HG03432 (cell line): ENCODE measurements at regions not wholly inside any gene's neighbourhood (a gene's known extent, or its start where the extent isn't known, plus 50 kb on each side); places are given as distances from the start of the nearest gene placed in this dataset.

Experiments
- ATAC-seq: cut with Tn5 transposase; IDR thresholded peaks from one replicate; pipeline ENCODE4 v1.9.1; 2021; ENCODE audit warnings: mild to moderate bottlenecking, moderate library complexity; ENCODE audit not compliant: unreplicated experiment

DNA sequence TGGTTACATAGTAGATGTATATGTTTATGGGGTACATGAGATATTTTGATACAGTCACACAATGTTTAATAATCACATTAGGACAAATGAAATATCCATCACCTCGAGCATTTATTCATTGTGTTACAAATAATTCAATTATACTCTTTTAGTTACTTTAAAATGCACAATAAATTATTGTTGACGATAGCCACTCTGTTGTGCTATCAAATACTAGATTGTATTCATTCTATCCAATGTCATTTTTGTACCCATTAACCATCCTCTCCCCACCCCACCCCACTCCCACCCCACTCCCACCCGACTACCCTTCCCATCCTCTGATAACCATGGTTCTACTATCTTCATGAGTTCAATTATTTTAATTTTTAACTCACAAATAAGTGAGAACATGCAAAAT lies 585.4 kb downstream of the CDH26 start:
- ATAC-seq: no peak

DNA sequence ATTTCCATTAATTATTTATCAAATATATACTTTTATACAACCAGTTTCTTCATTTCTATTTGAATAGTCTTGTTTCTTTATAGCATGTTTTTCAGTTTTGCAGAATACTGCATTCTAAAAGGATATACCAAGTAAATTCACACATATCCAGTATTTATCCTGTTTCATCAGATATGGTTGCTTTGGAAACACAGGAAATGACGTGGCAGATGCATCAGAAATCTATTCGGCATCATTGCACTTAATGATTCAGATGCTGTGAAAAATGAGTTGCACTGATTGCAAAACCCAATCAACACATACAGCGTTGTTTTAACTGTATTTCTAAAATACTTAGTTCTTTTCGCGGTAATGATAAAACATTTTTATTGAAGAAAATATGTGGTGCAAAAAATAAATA lies 594.9 kb downstream of the CDH26 start:
- ATAC-seq: no peak

DNA sequence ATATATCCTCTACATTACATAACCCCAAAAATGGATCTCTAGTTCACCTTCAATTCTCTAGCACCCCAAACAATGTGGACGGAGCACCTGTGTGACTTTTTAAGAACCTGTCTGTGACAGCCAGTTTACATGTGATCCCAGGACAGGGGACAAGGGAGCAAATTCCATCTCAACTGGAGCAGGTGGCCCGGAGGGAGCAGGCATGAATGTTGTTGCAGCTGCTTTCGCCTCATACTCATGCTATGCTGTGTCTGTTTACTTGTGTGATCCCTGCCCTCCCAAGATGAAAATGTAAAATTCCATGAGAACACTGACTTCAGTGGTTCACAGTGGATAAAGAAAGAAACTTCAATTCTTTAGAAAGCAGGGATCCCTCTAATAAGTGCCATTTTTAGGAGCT lies 600.3 kb downstream of the CDH26 start:
- ATAC-seq: no peak

DNA sequence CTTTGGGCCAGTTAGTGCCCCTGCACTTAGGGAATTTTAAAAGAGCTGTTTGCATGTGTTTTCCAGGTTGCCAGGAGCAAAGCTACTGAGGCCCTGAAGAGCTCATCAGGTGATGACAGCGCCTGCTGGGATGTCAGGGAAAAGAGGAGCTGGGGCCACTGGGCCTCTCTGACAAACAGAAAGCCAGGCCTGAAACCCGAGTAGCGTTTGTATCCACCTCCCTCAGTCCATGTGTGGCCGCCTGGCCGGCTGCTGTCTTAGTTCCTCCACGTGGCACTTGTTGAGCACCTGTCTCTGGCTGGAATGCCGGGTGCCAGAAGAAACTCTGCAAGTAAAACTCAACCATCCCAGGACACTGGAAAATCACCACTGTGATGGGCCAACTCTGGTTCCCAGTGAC lies 601.2 kb downstream of the CDH26 start:
- no peak for ATAC-seq

DNA sequence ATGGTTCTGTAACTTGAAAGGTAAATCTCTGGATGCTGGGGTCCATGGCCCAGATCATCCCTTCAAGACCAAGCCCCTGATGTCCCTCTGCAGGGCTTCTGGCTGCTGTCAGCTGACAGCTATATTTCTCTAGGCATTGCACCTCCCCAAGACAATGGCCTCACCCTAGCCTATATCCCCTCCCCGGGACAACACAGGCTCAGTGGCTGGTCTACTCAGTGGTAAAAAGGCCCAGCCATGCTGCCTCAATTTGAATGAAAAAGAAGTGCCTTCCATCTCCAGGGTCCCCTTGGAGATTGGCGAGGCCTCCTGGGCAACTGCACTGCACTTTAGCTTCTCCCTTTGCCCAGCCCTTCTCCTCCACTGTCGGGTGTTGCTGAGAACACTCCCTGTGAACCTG lies 602.8 kb downstream of the CDH26 start:
- ATAC-seq: no peak

DNA sequence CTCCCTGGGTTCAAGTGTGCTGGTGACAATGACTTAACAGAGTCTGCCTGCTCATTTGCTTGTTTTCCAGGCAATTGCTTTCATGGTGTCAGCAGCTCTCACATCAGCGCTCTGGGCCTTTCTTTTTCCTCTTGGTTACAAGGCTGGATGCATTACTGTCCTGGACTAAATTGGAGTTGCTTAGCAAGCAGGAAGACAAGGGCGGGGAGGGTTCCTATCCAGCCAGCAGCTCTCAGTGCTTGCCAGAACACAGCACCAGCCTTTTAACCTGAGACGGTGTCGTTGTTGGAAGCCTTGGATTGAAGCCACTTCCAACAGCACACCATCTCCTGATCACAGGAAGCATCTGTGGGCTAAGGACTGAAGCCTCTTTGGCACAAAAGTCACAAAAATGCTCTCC lies 606.9 kb downstream of the CDH26 start:
- no peak for ATAC-seq

DNA sequence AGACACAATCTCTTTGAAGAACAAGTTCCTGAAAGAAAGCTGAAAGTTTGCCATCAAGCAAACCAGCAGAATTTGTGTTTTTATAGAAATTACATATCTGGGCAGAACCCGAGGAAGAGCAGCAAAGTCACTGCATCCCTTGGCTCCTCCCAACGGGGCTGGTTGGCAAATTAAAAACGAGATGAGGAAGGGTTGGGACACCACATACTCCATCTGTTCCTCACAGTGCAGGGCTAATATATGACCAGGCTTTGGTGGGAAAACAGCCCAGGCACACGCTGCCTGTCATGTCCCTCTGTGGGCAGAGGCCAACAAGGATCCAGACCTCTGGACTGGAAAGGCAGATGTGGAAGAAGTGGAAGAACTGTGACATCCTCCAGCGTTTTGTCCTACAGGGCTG lies 607.3 kb downstream of the CDH26 start:
- ATAC-seq: no peak

DNA sequence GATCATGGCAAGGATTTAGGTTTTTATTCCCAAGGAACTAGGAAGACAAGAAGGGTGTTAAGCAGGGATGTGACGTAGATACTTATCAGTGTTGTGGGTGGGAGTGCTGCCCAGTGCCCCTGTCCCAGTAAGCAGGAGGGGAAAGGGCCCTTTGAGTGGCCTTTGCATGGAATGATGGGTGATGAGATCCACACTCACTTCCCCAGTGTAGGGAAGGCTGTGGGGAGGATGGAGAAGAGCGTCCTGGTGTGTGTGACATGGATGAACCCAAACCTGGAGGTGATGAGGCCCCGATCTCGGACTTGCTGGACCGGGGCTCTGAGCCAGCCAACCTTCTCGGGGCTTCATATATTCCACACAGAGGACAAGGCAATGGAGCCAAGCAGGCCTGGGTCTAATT lies 610.9 kb downstream of the CDH26 start:
- ATAC-seq: no peak

DNA sequence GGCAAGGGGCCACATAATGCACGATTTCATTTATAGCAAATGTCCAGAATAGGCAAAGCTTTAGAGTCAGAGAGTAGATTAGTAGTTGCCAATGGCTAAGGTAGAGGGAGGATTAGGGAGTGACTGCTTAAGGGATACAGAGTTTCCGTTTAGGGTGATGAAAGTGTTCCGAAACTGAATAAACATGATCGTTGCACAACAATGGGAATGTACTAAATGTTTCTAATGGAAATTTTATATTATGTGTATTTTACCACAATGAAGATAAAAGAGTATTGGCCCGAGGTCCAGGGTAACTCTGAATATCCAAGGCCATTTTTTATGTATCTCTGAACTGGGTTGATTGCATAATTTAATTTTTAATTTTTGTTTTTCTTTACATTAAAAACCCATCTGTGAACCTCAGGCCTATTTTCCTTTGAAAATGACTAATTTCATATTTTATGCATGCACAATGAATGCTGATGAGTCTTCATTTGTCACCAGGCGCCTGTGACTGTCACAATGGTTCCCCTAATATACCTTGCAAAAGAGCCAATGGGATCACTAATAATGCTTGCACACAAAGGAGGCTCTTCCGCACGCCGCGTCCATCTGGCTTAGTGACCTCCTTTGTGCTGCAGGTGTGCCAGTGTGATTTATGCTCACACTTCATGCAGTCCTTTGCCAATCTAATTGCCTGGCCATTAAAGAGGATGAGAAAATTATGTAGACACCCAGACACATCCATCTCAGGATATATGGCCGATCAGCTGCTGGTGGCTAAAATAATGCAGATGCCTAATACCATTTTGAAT lies 612.5 kb downstream of the CDH26 start:
- no peak for ATAC-seq

DNA sequence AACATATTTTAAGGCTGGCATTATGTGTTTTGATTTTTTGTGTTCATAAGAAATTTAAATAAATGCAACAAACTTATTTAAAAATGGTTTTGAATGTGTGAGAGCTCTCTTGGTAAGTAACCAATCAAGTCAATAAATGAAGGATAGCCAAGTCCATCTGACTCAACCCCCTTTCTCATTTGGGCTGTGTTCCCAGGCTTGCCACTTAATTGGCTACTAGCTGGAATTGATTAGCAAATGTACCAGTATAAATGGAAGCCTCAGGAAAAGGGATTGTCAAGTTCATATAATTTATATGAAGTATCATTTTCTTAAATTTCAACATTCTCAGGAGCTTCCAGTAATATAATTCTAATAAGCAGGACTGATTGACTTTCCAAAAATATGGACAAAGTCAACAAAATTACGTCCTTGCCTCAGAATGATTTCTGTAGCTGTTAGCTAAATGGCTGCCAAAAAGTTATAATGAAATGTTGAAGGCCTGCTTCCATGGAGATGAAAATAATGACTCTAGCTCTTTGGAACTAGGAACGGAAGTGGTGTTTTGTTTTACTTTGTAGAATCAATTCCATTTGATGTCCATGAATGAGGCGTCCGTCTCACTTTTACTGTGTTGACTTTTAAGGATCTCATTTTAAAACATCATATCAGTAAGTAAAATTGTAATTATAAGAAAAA lies 614.9 kb downstream of the CDH26 start:
- ATAC-seq: no peak

DNA sequence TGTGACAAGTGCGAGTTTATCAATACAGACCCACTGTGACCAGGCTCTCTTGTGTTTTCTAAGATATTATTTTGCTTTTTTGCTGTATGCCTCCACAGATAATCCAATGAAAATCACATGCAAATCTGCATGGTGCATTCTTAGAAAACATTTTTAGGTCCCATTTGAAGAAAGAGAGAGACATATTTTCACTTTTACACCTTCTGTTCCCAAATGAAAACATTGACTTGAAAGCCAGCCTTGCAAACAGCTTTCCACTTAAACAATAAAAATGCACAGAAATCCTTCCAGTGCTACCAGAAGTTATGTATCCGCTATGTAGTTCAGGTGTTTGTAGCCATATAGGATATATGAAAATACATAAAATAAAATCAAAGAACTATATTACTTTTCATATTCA lies 618.0 kb downstream of the CDH26 start:
- ATAC-seq: no peak

DNA sequence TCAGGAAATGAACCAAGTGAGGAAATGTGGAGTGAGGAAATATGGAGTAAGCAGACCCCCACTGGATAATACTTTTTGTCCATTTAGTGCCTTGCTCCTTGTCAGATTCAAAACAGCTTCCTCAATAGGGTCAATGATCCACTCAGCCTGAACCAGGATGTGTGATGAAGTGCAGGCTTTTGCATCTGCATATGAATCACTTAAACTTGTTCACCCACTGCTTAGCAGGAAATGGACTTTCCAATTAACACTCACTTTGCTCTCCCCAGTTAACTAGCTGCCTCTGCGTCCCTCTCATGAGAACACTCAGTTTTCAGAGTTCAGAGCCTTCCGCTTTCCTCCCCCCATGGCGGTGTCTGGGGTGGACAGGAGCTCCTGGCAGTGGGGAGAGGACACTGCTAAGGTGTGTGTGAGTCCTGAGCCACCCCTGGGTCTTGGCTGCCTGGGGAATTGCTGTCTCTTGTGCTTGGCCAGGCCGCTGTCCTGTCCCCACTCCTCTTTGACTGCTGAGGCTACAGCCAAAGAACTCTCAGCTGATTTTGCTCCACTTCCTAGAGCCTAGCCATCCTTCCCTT lies 621.8 kb downstream of the CDH26 start:
- no peak for ATAC-seq

DNA sequence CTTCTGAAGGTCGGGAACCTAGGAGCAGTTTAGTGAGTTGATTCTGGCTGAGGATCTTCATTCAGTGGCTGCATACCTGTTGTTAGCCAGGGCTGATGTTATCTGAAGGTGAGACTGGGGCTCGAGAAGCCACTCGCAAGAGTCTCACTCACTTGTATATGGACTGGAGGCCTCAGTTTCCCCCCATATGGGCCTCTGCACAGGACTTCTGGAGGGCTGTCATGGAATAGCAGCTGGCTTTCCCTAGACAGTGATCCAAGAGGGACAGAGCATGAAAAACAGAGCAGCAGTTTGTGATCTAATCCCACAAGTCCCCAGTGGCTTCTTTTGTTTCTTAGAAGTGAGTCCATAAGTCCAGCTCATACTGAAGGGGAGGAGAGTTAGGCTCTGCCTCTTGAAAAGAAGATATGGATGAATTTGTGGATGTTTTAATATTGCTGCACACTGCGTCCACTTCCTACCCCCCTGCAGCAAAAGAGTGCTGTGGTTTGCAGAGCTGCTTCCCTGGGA lies 623.4 kb downstream of the CDH26 start:
- no peak for ATAC-seq

DNA sequence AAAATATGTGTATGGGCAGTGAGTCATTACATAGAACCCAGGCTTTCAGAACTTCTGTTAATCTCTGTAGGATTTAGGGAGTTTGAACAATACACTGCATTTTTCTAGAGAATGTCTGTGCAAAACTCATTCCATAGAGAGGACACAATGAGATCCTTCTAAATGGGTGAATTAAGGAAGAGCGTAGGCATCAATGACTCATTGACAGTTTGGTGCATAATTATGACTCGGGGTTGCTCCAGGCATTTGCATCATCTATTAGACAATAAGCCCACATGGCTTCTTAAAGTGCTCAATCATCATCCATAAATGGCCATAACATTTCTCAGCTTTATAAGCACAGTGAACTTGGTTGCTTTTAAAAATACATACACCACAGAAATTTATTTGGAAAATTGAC lies 625.5 kb downstream of the CDH26 start:
- no peak for ATAC-seq

DNA sequence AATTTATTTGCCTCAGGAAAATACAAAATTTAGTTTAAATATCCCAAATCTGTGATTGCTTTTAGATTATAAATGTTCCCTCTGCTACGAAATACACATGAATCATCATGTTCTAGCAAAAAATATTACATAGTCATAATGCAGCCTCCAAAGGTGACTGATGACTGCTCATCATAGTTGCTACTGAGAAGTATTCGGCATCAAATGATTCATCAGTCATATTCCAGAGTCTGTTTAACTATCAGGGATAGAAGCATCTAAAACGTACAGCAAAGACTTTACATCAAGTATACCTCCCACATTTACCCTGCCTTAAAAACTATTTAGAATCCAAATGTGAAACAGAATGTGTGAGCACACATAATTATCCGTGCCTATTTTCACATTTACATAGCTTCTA lies 626.0 kb downstream of the CDH26 start:
- ATAC-seq: no peak

DNA sequence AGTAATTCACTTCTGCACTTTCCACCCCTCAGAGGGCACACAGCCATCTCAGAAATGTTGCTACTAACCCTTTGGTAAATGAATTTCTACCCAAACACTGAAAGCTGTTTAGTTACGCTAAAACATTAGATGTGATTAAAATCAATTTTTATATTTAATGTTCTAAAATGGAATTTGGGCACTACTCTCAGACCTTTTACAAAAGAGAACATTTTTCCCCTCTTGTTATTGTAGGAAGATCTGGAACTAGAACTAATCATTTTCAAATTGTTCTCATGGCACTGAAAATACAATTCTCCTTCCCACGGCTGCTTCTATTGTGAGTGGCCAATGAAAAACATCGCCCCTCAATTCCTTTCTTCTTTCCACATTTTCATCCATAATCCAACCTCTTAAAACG lies 627.4 kb downstream of the CDH26 start:
- ATAC-seq: no peak

DNA sequence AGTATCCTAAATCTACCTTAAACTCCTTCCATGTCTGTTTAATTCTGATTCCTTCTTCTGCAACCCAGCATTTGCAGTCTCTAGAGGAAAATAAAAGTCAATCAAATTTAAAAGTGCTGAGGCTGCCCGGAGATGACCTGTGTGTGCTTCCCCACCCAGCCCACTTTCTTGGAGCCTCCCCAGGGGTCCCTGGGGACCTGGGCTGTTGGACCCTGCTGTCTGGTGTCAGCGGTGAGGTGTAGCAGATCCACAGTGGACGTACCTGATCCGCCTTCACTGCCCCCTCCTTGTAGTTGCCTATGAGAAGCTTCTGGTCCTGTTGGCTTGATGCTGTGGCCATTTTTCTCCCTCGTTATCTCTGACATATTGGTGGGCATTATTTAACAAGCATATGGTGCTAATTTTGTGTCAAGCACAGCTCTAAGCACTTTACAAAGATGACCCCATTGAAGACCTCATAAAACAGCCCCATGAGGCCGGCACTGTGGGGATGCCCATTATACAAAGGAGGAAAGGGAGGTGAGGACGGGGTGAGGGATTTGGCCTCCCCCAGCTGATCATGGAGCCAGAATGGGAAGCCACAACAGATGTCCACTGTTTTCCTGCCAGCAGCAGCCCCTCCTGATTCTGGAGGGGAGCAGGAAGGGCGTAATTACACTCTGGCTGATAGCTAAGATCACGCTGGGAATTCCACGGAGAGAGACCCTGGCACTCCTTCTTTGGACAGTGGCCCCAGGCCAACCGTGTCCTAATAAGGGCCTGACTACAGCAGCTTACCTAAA lies 628.2 kb downstream of the CDH26 start:
- ATAC-seq: no peak

DNA sequence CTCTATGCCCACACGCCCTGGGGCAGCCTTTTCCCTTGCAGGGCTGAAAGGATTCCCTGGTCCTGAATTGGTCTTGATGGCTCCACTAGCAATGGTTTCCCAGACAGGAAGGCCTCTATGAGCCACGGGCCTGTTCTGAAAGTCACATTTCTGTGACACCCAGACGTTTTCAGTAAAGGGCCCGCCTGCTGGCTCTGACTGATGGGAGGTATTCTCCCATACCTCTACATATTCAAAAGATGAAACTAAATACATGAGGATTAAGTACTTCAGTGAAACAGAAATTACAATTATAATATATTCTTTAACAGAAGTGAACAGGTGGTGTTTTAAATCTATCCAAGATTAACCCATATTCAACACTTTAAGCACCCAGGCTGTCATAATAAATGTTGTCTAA lies 629.8 kb downstream of the CDH26 start:
- no peak for ATAC-seq

DNA sequence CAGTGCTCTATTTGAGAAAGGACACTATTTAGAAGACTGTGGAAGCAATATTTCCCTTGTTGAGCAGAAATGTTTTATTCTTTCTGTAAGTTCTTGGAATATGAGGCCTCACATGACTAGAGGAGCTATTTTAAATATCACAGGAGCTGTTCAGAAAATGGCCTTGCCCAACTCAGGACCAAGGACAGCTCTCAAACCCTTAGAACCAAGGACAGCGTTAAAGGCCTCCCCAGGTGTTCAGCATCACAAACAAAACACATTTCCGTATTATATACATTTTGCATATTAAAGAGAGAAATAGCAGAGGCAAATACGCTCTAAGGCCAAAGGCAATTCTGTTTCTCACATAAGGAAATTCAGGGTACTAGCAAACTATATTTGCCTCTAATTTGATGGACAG lies 631.4 kb downstream of the CDH26 start:
- ATAC-seq: no peak

DNA sequence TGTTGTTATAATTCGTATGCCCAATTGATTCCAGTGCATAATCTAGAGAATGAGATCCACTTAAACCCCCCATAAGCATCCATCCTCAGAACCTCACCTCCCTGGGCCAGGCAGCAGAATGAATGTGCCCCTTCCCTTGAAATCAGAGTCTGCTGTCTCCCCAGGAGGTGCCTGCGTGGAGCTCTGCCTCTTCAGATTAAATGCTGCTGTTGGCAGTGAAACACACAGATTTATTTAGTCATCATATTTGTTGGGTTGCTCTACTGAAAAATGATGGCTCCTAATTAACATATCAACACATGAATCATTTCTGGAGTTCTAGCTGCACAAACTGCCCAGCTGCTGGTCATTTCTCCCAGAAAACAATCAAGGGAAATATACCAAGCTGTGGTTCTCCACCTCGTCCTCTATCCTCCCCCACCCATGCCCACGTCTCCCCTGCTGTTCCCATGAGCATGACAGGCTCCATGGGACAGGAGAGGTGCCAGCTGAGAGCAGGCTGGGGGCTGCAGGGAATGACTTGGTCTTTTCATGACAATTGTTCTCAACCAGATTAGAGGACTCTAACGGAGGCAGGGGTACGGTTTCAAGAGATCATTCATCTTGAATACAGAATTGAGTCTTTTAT lies 633.1 kb downstream of the CDH26 start:
- ATAC-seq: no peak

DNA sequence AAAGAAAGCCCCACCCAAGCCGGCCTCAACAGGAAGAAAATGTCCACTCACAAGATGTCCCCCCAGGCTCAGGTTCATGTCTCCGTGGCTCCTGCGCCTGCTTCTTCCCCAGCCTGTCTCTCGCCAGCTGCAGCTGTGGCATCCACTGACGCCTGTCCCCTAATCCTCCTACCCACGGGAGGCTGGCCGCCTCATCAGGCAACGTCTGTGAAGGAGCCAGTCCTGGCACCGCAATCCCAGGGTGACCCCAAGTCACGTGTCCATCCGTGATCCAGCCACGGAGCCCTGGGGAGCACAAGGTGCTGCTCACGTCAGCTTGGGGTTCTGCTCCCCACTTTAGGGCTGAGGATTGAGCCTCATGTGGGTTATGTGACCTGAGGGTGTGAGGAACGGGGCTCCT lies 640.3 kb downstream of the CDH26 start:
- no peak for ATAC-seq
